Vagina (tissue), 2 donors: ENCODE measurements at regions not wholly inside any gene's neighbourhood (a gene's known extent, or its start where the extent isn't known, plus 50 kb on each side); places are given as distances from the start of the nearest gene placed in this dataset.

Source experiments
- CTCF ChIP-seq, 3 experiments: fragments of 450-650 bp in 2 of 3; fragments of 200-600 bp in 1 of 3; sonication (generic) in 1 of 3; IDR thresholded peaks; one replicate each; pipeline ENCODE4 v1.5.1; 2017 to 2019; ENCODE audit warnings: antibody characterized with exemption in 3 of 3, mild to moderate bottlenecking in 2 of 3, moderate library complexity in 2 of 3
- POLR2AphosphoS5 ChIP-seq, 2 donors: sonication (generic); formaldehyde crosslinking; IDR thresholded peaks; one replicate each; pipeline ENCODE4 v1.9.0; 2017; ENCODE audit warnings: antibody characterized with exemption in 2 of 2, mild to moderate bottlenecking in 2 of 2, low read depth in 1 of 2; ENCODE audit not compliant: insufficient read depth in 1 of 2

GRCh38 chr4:157957905-157958304 is 214.9 kb downstream of the GASK1B start:
- TF ChIP-seq CTCF (IDR thresholded peaks at IDR 0.05): no peak
- TF ChIP-seq POLR2AphosphoS5 (IDR thresholded peaks at IDR 0.05; ENCODE audit: insufficient read depth in 1 of 2, low read depth in 1 of 2): no peak
